Lower lobe of right lung (tissue), 2 donors: ENCODE measurements at regions not wholly inside any gene's neighbourhood (a gene's known extent, or its start where the extent isn't known, plus 50 kb on each side); places are given as distances from the start of the nearest gene placed in this dataset.

Source experiments
- ATAC-seq, 2 donors: fragments of 200-7000 bp; cut with Tn5 transposase; one replicate each; pipeline ENCODE4 v1.9.1; 2020 to 2022; ENCODE audit warnings: mild to moderate bottlenecking in 2 of 2, moderate library complexity in 2 of 2
- DNase-seq: peaks from one replicate; pipeline ENCODE4 v3.0.0-alpha.2; 2020
- H3K27ac ChIP-seq: fragments of 200-600 bp; one replicate; pipeline ENCODE4 v1.8.0; 2022
- H3K27me3 ChIP-seq: fragments of 200-600 bp; one replicate; pipeline ENCODE4 v1.8.0; 2022; ENCODE audit warnings: low read depth
- H3K36me3 ChIP-seq: fragments of 200-600 bp; one replicate; pipeline ENCODE4 v1.8.0; 2022; ENCODE audit warnings: mild to moderate bottlenecking
- H3K4me1 ChIP-seq: fragments of 200-600 bp; one replicate; pipeline ENCODE4 v1.8.0; 2022
- H3K4me3 ChIP-seq: fragments of 200-600 bp; one replicate; pipeline ENCODE4 v1.8.0; 2022; ENCODE audit warnings: mild to moderate bottlenecking
- H3K9me3 ChIP-seq: fragments of 200-600 bp; one replicate; pipeline ENCODE4 v1.8.0; 2022
- CTCF ChIP-seq: fragments of 200-600 bp; IDR thresholded peaks from one replicate; pipeline ENCODE4 v1.8.0; 2022; ENCODE audit warnings: antibody characterized with exemption, mild to moderate bottlenecking
- intact Hi-C: fragments of 100-400 bp; cut with DNase I; formaldehyde crosslinking; loops from one replicate; pipeline ENCODE4 v1.11.0; 2022
- donor health status: DM: no; HTN: yes; CAD: no; lungs with severe emphysema.

GRCh38 chr7:91668217-91668616 lies 212.3 kb downstream of the MTERF1 start:
- Histone ChIP-seq H3K36me3 (no peaks in the 10 kb centered on the region), H3K4me3 (no peak overlapping the region), H3K27ac (no peak overlapping the region), H3K27me3 (no peaks in the 10 kb centered on the region), H3K9me3 (no peaks in the 10 kb centered on the region), H3K4me1 (no peaks in the 10 kb centered on the region)
- no peak for TF ChIP-seq CTCF
- intact Hi-C loops, result no loop called here
- DNase-seq (no peak), ATAC-seq (no peak)

- no peaks in the 10 kb centered on the region for H3K9me3 ChIP-seq
- ATAC-seq, result no peak
- TF ChIP-seq CTCF, result no peak
- H3K4me1 ChIP-seq, result no peaks in the 10 kb centered on the region
- no peak overlapping the region for H3K27ac ChIP-seq
- no peak for DNase-seq
- H3K27me3 ChIP-seq, result no peaks in the 10 kb centered on the region
- intact Hi-C loops, result no loop called here
- H3K36me3 ChIP-seq, result no peaks in the 10 kb centered on the region
- H3K4me3 ChIP-seq, result no peak overlapping the region
Measured at GRCh38 chr7:91671245-91671644, 209.3 kb downstream of the MTERF1 start.

- Histone ChIP-seq H3K4me1 (no peaks in the 10 kb centered on the region), H3K27ac (no peak overlapping the region), H3K36me3 (no peaks in the 10 kb centered on the region), H3K9me3 (no peaks in the 10 kb centered on the region), H3K4me3 (no peak overlapping the region), H3K27me3 (no peaks in the 10 kb centered on the region)
- DNase-seq, result no peak
- TF ChIP-seq CTCF, result no peak
- intact Hi-C loops, result no loop called here
- ATAC-seq, result no peak
Measured at GRCh38 chr7:91674470-91674869, 206.0 kb downstream of the MTERF1 start.

- no peaks in the 10 kb centered on the region for H3K36me3 ChIP-seq
- intact Hi-C loops, result no loop called here
Measured at GRCh38 chr7:91681718-91682117, 198.8 kb downstream of the MTERF1 start.

GRCh38 chr7:91683823-91684222 lies 196.7 kb downstream of the MTERF1 start:
- ATAC-seq, result no peak

More at GRCh38 chr7:91681718-91682117, 198.8 kb downstream of the MTERF1 start:
- Histone ChIP-seq H3K27ac (no peak overlapping the region), H3K4me3 (no peak overlapping the region), H3K4me1 (no peaks in the 10 kb centered on the region), H3K27me3 (no peaks in the 10 kb centered on the region), H3K9me3 (peaks cover 24% of the 10 kb centered on the region)
- ATAC-seq, result no peak
- TF ChIP-seq CTCF, result no peak
- DNase-seq, result no peak

More at GRCh38 chr7:91683823-91684222, 196.7 kb downstream of the MTERF1 start:
- H3K36me3 ChIP-seq, result no peaks in the 10 kb centered on the region
- no peaks in the 10 kb centered on the region for H3K27me3 ChIP-seq
- intact Hi-C loops, result no loop called here
- no peak for TF ChIP-seq CTCF
- H3K27ac ChIP-seq, result no peak overlapping the region
- peaks cover 24% of the 10 kb centered on the region for H3K9me3 ChIP-seq
- no peak for DNase-seq
- no peak overlapping the region for H3K4me3 ChIP-seq
- H3K4me1 ChIP-seq, result no peaks in the 10 kb centered on the region
